ENCODE measurements at regions not wholly inside any gene's neighbourhood (a gene's known extent, or its start where the extent isn't known, plus 50 kb on each side); places are given as distances from the start of the nearest gene placed in this dataset.

DNA sequence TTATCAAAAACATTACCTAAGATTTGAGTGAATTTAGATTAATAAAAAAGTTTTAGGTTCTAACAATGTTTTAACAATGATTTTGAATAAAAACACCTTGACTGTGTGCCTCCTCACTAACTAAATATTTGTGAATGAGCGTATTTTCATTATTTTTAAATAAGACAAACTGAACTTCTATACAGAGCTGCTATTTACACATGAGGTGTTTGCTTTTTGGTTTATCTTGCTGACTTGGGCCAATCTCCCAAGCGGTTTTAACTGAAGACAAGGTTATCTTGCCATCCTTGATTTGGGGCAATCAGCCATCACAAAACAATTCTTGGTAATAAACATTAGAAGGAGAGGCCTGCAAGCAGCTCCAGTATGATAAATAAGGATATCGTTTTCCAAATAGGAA is 108.2 kb upstream of the NRIP1 start:
- TF ChIP-seq, protein P1, sequence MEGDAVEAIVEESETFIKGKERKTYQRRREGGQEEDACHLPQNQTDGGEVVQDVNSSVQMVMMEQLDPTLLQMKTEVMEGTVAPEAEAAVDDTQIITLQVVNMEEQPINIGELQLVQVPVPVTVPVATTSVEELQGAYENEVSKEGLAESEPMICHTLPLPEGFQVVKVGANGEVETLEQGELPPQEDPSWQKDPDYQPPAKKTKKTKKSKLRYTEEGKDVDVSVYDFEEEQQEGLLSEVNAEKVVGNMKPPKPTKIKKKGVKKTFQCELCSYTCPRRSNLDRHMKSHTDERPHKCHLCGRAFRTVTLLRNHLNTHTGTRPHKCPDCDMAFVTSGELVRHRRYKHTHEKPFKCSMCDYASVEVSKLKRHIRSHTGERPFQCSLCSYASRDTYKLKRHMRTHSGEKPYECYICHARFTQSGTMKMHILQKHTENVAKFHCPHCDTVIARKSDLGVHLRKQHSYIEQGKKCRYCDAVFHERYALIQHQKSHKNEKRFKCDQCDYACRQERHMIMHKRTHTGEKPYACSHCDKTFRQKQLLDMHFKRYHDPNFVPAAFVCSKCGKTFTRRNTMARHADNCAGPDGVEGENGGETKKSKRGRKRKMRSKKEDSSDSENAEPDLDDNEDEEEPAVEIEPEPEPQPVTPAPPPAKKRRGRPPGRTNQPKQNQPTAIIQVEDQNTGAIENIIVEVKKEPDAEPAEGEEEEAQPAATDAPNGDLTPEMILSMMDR (IDR thresholded peaks at IDR 0.05): no peak
- TF ChIP-seq POLR2AphosphoS5 (IDR thresholded peaks at IDR 0.05; ENCODE audit: insufficient read depth in 1 of 2, low read depth in 1 of 2): no peak
- TF ChIP-seq POLR2A (IDR thresholded peaks at IDR 0.05): no peak

All from vagina (tissue), 2 donors.